DOHH2 (cell line): ENCODE measurements at regions not wholly inside any gene's neighbourhood (a gene's known extent, or its start where the extent isn't known, plus 50 kb on each side); places are given as distances from the start of the nearest gene placed in this dataset.

Experiments
- H3F3A ChIP-seq: fragments of 200-600 bp; sonication (generic), shearing (Covaris generic); 2 replicates; pipeline ENCODE4 v1.6.0; 2016; ENCODE audit warnings: antibody characterized with exemption, mild to moderate bottlenecking; ENCODE audit not compliant: control insufficient read depth, insufficient read depth
- H3K27ac ChIP-seq: fragments of 200-600 bp; sonication (generic); 2 replicates; pipeline ENCODE4 v1.5.1; 2014; ENCODE audit warnings: low read depth, mild to moderate bottlenecking, low read length, moderate library complexity
- H3K27me3 ChIP-seq: fragments of 200-600 bp; sonication (generic); 2 replicates; pipeline ENCODE4 v1.6.1; 2014; ENCODE audit warnings: mild to moderate bottlenecking, low read length, mixed read lengths; ENCODE audit not compliant: control insufficient read depth
- H3K36me3 ChIP-seq: fragments of 200-600 bp; sonication (generic); 2 replicates; pipeline ENCODE4 v1.6.1; 2014; ENCODE audit warnings: mild to moderate bottlenecking, low read length, moderate library complexity, mixed read lengths; ENCODE audit not compliant: control insufficient read depth
- H3K4me1 ChIP-seq: fragments of 200-600 bp; sonication (generic); 2 replicates; pipeline ENCODE4 v1.6.1; 2014; ENCODE audit warnings: mild to moderate bottlenecking, low read length, mixed read lengths; ENCODE audit not compliant: control insufficient read depth
- H3K4me2 ChIP-seq: fragments of 200-600 bp; sonication (generic); 2 replicates; pipeline ENCODE4 v1.6.0; 2014; ENCODE audit warnings: mild to moderate bottlenecking, low read length, moderate library complexity
- H3K4me3 ChIP-seq: fragments of 200-600 bp; sonication (generic); 2 replicates; pipeline ENCODE4 v1.5.1; 2014; ENCODE audit warnings: mild to moderate bottlenecking, low read length, mixed read lengths
- H3K79me2 ChIP-seq: fragments of 200-600 bp; sonication (generic); 2 replicates; pipeline ENCODE4 v1.6.1; 2014; ENCODE audit warnings: mild to moderate bottlenecking, low read length, mixed read lengths; ENCODE audit not compliant: control insufficient read depth
- H3K9me2 ChIP-seq: fragments of 200-600 bp; sonication (generic); replicated peaks from 2 replicates; pipeline ENCODE4 v1.6.1; 2014; ENCODE audit warnings: mild to moderate bottlenecking, low read length, mixed read lengths; ENCODE audit not compliant: control insufficient read depth
- H3K9me3 ChIP-seq: fragments of 200-600 bp; sonication (generic); 2 replicates; pipeline ENCODE4 v1.6.1; 2014; ENCODE audit warnings: antibody characterized with exemption, low read length, mixed read lengths; ENCODE audit not compliant: control insufficient read depth, insufficient read depth
- H4K20me1 ChIP-seq: fragments of 200-600 bp; sonication (generic); 2 replicates; pipeline ENCODE4 v1.6.0; 2014; ENCODE audit warnings: low read depth, mild to moderate bottlenecking, antibody characterized with exemption, low read length, moderate library complexity; ENCODE audit not compliant: control insufficient read depth, insufficient read depth
- CTCF ChIP-seq: fragments of 200-600 bp; sonication (generic); IDR thresholded peaks from one replicate; pipeline ENCODE4 v1.5.1; 2014; ENCODE audit warnings: antibody characterized with exemption, mild to moderate bottlenecking, low read depth, low read length; ENCODE audit not compliant: poor library complexity, severe bottlenecking
- EZH2phosphoT487 ChIP-seq: fragments of 200-600 bp; sonication (generic); IDR thresholded peaks from 2 replicates; pipeline ENCODE4 v1.6.1; 2017; ENCODE audit warnings: borderline replicate concordance, mild to moderate bottlenecking, antibody characterized with exemption, low read length, moderate library complexity, mixed read lengths

- no peaks in the 10 kb centered on the region for H3K36me3 ChIP-seq
- H3K4me3 ChIP-seq = no peak overlapping the region
- no peaks in the 10 kb centered on the region for H3K9me3 ChIP-seq
- H3K4me2 ChIP-seq = no peak overlapping the region
- H4K20me1 ChIP-seq = no peaks in the 10 kb centered on the region
- no peaks in the 10 kb centered on the region for H3K9me2 ChIP-seq
- H3K27ac ChIP-seq = no peak overlapping the region
- H3K27me3 ChIP-seq = no peaks in the 10 kb centered on the region
- H3K4me1 ChIP-seq = no peaks in the 10 kb centered on the region
- H3F3A ChIP-seq = no peaks in the 10 kb centered on the region
- no peak for TF ChIP-seq EZH2phosphoT487
- no peak for TF ChIP-seq CTCF
- no peaks in the 10 kb centered on the region for H3K79me2 ChIP-seq
Measured at GRCh38 chr3:4147556-4148118, 155.5 kb upstream of the SETMAR start.

- Histone ChIP-seq H3K9me2 (no peaks in the 10 kb centered on the region), H3K79me2 (no peaks in the 10 kb centered on the region), H3K27ac (no peak overlapping the region), H3K36me3 (no peaks in the 10 kb centered on the region), H3K4me3 (no peak overlapping the region), H3K27me3 (0 out of 2 replicates have a peak, but pooled peaks cover 3% of the 10 kb centered on the region), H4K20me1 (no peaks in the 10 kb centered on the region), H3K4me1 (no peaks in the 10 kb centered on the region), H3K9me3 (no peaks in the 10 kb centered on the region), H3K4me2 (no peak overlapping the region), H3F3A (no peaks in the 10 kb centered on the region)
- TF ChIP-seq CTCF (no peak), EZH2phosphoT487 (no peak)
Measured at GRCh38 chr3:4149296-4149695, 153.9 kb upstream of the SETMAR start.

DNA sequence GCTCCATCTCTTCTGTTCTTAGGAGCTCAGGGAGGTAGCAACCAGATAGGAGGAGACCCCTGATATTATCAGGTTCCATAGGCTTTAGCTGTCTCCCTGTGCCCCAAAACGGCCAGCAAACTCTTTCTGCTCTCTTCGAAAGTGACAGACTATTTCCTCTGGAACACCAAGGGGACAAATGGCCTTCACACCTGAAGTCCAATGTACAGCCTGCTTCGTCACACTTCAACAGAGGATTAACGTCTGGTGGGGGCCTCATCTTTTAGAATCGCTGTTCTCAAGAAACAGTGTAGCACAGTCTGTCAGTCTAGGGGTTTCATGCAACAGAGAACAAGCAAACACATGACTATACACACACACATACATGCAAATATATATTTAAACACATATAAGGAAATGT, 152.4 kb upstream of the SETMAR start:
- H3K4me2 ChIP-seq = no peak overlapping the region
- H3K4me1 ChIP-seq = no peaks in the 10 kb centered on the region
- no peaks in the 10 kb centered on the region for H4K20me1 ChIP-seq
- TF ChIP-seq CTCF (no peak), EZH2phosphoT487 (no peak)
- H3K4me3 ChIP-seq = no peak overlapping the region
- H3F3A ChIP-seq = no peaks in the 10 kb centered on the region
- H3K27ac ChIP-seq = no peak overlapping the region
- no peaks in the 10 kb centered on the region for H3K9me3 ChIP-seq
- H3K36me3 ChIP-seq = no peaks in the 10 kb centered on the region
- H3K79me2 ChIP-seq = no peaks in the 10 kb centered on the region
- H3K9me2 ChIP-seq = no peaks in the 10 kb centered on the region
- 0 out of 2 replicates have a peak, but pooled peaks cover 3% of the 10 kb centered on the region for H3K27me3 ChIP-seq

DNA sequence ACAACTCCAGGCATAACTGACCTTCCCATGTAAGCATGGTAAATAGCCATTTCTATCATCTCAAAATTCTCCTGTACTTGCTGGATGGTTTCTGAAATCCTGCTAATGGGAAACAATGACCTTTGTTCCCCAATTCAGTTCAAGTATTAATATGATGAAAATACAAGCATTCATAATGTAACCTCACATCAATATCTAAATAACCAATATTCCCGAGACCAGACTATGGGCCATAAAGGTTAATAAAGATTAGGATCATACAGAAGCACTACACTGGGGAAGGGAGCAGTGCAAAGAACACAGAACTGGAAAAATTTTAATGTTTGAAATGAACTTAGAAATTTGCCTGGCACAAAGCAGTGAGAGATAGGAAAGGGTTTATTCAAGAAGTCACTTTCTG, 151.3 kb upstream of the SETMAR start:
- Histone ChIP-seq H4K20me1 (no peaks in the 10 kb centered on the region), H3K27me3 (0 out of 2 replicates have a peak, but pooled peaks cover 3% of the 10 kb centered on the region)
- TF ChIP-seq EZH2phosphoT487 = no peak
- TF ChIP-seq CTCF = no peak

More for the DNA sequence above, 151.3 kb upstream of the SETMAR start:
- H3K4me2 ChIP-seq = no peak overlapping the region
- H3K36me3 ChIP-seq = no peaks in the 10 kb centered on the region
- H3K27ac ChIP-seq = no peak overlapping the region
- H3K4me3 ChIP-seq = no peak overlapping the region
- no peaks in the 10 kb centered on the region for H3K9me3 ChIP-seq
- H3K9me2 ChIP-seq = no peaks in the 10 kb centered on the region
- no peaks in the 10 kb centered on the region for H3K79me2 ChIP-seq
- no peaks in the 10 kb centered on the region for H3K4me1 ChIP-seq
- no peaks in the 10 kb centered on the region for H3F3A ChIP-seq
